ENCODE measurements at regions not wholly inside any gene's neighbourhood (a gene's known extent, or its start where the extent isn't known, plus 50 kb on each side); places are given as distances from the start of the nearest gene placed in this dataset.

- TF ChIP-seq ZNF707 (tag by site-specific recombination; IDR thresholded peaks at IDR 0.05) (no peak), CTCF (tag by site-specific recombination; IDR thresholded peaks at IDR 0.05) (no peak), HOXC10 (CRISPR knock-in tag; IDR thresholded peaks at IDR 0.05) (no peak), ZBTB11 (tag by site-specific recombination; conservative IDR thresholded peaks at IDR 0.05; ENCODE audit: low read depth) (no peak), ZSCAN18 (tag by site-specific recombination; IDR thresholded peaks at IDR 0.05) (no peak), ZXDB (tag by site-specific recombination; IDR thresholded peaks at IDR 0.05) (no peak), REPIN1 (tag by site-specific recombination; IDR thresholded peaks at IDR 0.05; ENCODE audit: low read depth) (no peak), ZNF549 (tag by site-specific recombination; IDR thresholded peaks at IDR 0.05) (no peak), ZBTB26 (tag by site-specific recombination; optimal IDR thresholded peaks at IDR 0.05) (no peak), TRIM28 (IDR thresholded peaks at IDR 0.05; ENCODE audit: borderline replicate concordance, low read length) (no peak), ZNF24 (tag by site-specific recombination; IDR thresholded peaks at IDR 0.05) (no peak), ZNF114 (tag by site-specific recombination; IDR thresholded peaks at IDR 0.05) (no peak), ZNF692 (tag by site-specific recombination; IDR thresholded peaks at IDR 0.05) (no peak)
Observed at GRCh38 chr2:143899987-143900386, 619.9 kb downstream of the ZEB2 start.
